Omental fat pad (tissue), 3 donors: ENCODE measurements at regions not wholly inside any gene's neighbourhood (a gene's known extent, or its start where the extent isn't known, plus 50 kb on each side); places are given as distances from the start of the nearest gene placed in this dataset.

Experiments
- ATAC-seq: fragments of 150-250 bp; one replicate; pipeline ENCODE4 v1.9.1; 2016; ENCODE audit warnings: mild to moderate bottlenecking, moderate library complexity; ENCODE audit not compliant: low FRiP score
- DNase-seq: peaks from one replicate; pipeline ENCODE4 v3.0.0-alpha.2; 2019; ENCODE audit warnings: low spot score
- TF ChIP-seq, protein P1 (sequence below), 3 donors: fragments of 450-650 bp; IDR thresholded peaks; one replicate each; pipeline ENCODE4 v1.5.1; 2016 to 2017; ENCODE audit warnings: antibody characterized with exemption in 3 of 3, mild to moderate bottlenecking in 3 of 3, moderate library complexity in 2 of 3

- TF ChIP-seq, protein P1, sequence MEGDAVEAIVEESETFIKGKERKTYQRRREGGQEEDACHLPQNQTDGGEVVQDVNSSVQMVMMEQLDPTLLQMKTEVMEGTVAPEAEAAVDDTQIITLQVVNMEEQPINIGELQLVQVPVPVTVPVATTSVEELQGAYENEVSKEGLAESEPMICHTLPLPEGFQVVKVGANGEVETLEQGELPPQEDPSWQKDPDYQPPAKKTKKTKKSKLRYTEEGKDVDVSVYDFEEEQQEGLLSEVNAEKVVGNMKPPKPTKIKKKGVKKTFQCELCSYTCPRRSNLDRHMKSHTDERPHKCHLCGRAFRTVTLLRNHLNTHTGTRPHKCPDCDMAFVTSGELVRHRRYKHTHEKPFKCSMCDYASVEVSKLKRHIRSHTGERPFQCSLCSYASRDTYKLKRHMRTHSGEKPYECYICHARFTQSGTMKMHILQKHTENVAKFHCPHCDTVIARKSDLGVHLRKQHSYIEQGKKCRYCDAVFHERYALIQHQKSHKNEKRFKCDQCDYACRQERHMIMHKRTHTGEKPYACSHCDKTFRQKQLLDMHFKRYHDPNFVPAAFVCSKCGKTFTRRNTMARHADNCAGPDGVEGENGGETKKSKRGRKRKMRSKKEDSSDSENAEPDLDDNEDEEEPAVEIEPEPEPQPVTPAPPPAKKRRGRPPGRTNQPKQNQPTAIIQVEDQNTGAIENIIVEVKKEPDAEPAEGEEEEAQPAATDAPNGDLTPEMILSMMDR (IDR thresholded peaks at IDR 0.05) = no peak
- ATAC-seq (no peak), DNase-seq (no peak)
These were observed 169.8 kb downstream of the BTC start for GRCh38 chr4:74624351-74625151.

DNA sequence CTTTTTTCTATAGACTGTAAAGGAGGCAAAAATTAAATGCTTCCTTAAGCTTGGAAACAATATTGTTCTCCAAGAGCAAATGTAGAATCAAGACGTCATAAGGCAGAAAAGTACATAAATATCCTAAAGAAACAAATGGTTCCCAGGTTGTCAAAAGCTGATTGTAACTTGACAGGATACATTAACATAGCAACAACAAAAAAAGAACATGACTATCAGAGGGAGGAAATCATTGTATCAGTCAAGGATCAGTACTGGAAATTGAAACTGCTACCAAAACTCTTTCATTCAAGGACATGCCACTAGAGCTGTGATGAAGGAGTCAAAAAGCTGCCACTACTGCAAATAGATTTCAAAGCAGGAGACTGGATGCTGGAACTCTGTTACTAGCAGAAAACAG, 168.3 kb downstream of the BTC start:
- DNase-seq (no peak), ATAC-seq (no peak)
- TF ChIP-seq, protein P1 (IDR thresholded peaks at IDR 0.05) = no peak

GRCh38 chr4:74627093-74627492, 167.2 kb downstream of the BTC start:
- ATAC-seq = no peak
- TF ChIP-seq, protein P1 (IDR thresholded peaks at IDR 0.05) = no peak
- DNase-seq = no peak

- ATAC-seq (no peak), DNase-seq (no peak)
- TF ChIP-seq, protein P1 (IDR thresholded peaks at IDR 0.05) = no peak
These were observed 166.8 kb downstream of the BTC start for GRCh38 chr4:74627504-74627903.

- DNase-seq = no peak
- TF ChIP-seq, protein P1 (IDR thresholded peaks at IDR 0.05) = no peak
- no peak for ATAC-seq
These were observed 165.3 kb downstream of the BTC start for GRCh38 chr4:74628852-74629620.

DNA sequence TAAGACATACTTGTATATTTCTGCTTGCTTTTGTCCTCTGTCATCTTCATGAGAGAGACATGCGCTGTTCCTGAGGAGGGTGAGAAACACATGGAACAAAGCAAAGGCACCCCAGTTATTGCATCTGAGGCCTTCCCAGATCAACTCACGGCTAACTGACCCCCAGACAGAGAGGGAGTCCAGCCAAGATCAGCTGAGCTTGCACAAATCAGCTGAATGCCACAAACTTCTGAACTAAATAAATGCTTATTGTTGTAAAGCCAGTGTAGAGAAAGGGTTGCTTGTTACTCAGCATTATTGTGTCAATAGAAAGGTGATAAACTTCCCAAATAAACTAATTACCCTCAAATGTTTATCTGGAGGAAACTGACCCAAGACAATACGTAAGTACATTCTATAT, 163.8 kb downstream of the BTC start:
- DNase-seq = no peak
- TF ChIP-seq, protein P1 (IDR thresholded peaks at IDR 0.05) = no peak
- ATAC-seq = no peak
